GM04503 (cell line): ENCODE measurements at regions not wholly inside any gene's neighbourhood (a gene's known extent, or its start where the extent isn't known, plus 50 kb on each side); places are given as distances from the start of the nearest gene placed in this dataset.
"Not testable (repeated sequence)": the region's sequence is repeated elsewhere in the genome, so short reads cannot be mapped to it uniquely, and the experiment has no call there.

ENCODE experiments used
- DNase-seq: peaks from one replicate; pipeline ENCODE4 v3.0.0-alpha.2; 2012; ENCODE audit warnings: low read depth

- no peak for DNase-seq
Measured at GRCh38 chr10:36765782-36766414, 359.5 kb upstream of the ANKRD30A start.

GRCh38 chr10:36764823-36765222 is 360.6 kb upstream of the ANKRD30A start:
- DNase-seq = no peak

GRCh38 chr10:36761121-36761520 is 364.3 kb upstream of the ANKRD30A start:
- DNase-seq = no peak

- DNase-seq = peak; percentile 83
Measured at GRCh38 chr10:36759141-36759805, 366.1 kb upstream of the ANKRD30A start.

GRCh38 chr10:36748128-36748871 is 377.1 kb upstream of the ANKRD30A start:
- DNase-seq = no peak

GRCh38 chr10:36739884-36740445 is 385.4 kb upstream of the ANKRD30A start:
- no peak for DNase-seq

GRCh38 chr10:36738738-36739431 is 386.5 kb upstream of the ANKRD30A start:
- no peak for DNase-seq

- no peak for DNase-seq
Measured at GRCh38 chr10:36736311-36736710, 389.1 kb upstream of the ANKRD30A start.

- not testable (repeated sequence) for DNase-seq
Measured at GRCh38 chr10:36734590-36734989, 390.8 kb upstream of the ANKRD30A start.

GRCh38 chr10:36730316-36730715 is 395.1 kb upstream of the ANKRD30A start:
- no peak for DNase-seq

- DNase-seq = no peak
Measured at GRCh38 chr10:36728626-36729025, 396.8 kb upstream of the ANKRD30A start.

- DNase-seq = peak; percentile 85
Measured at GRCh38 chr10:36725581-36726520, 399.5 kb upstream of the ANKRD30A start.

GRCh38 chr10:36722777-36723176 is 402.6 kb upstream of the ANKRD30A start:
- no peak for DNase-seq

- DNase-seq = no peak
Measured at GRCh38 chr10:36721871-36722270, 403.5 kb upstream of the ANKRD30A start.

GRCh38 chr10:36720895-36721294 is 404.5 kb upstream of the ANKRD30A start:
- DNase-seq = no peak

GRCh38 chr10:36717118-36717517 is 408.3 kb upstream of the ANKRD30A start:
- DNase-seq = no peak

- DNase-seq = no peak
Measured at GRCh38 chr10:36716291-36716690, 409.1 kb upstream of the ANKRD30A start.

- no peak for DNase-seq
Measured at GRCh38 chr10:36712695-36713094, 412.7 kb upstream of the ANKRD30A start.

GRCh38 chr10:36711361-36711760 is 414.0 kb upstream of the ANKRD30A start:
- DNase-seq = no peak

- DNase-seq = no peak
Measured at GRCh38 chr10:36704124-36704523, 421.3 kb upstream of the ANKRD30A start.

- DNase-seq = no peak
Measured at GRCh38 chr10:36703179-36703578, 422.2 kb upstream of the ANKRD30A start.
